OCI-LY1 (cell line): ENCODE measurements at regions not wholly inside any gene's neighbourhood (a gene's known extent, or its start where the extent isn't known, plus 50 kb on each side); places are given as distances from the start of the nearest gene placed in this dataset.

Source experiments
- H2AFZ ChIP-seq: fragments of 200-600 bp; sonication (generic), shearing (Covaris generic); 2 replicates; pipeline ENCODE4 v1.6.0; 2014; ENCODE audit warnings: antibody characterized with exemption, mild to moderate bottlenecking, low read length
- H3F3A ChIP-seq: fragments of 200-600 bp; sonication (generic), shearing (Covaris generic); 2 replicates; pipeline ENCODE4 v1.6.0; 2014; ENCODE audit warnings: mild to moderate bottlenecking, antibody characterized with exemption, low read length, moderate library complexity; ENCODE audit not compliant: insufficient read depth
- H3K27ac ChIP-seq: fragments of 200-600 bp; sonication (generic); 2 replicates; pipeline ENCODE4 v1.5.1; 2014; ENCODE audit warnings: low read length, mixed run types, mild to moderate bottlenecking, low read depth; ENCODE audit not compliant: poor library complexity, severe bottlenecking
- H3K27me3 ChIP-seq: fragments of 200-600 bp; sonication (generic); 2 replicates; pipeline ENCODE4 v1.6.0; 2014; ENCODE audit warnings: antibody characterized with exemption, mild to moderate bottlenecking, low read length, moderate library complexity; ENCODE audit not compliant: insufficient read depth
- H3K36me3 ChIP-seq: fragments of 200-600 bp; sonication (generic); 2 replicates; pipeline ENCODE4 v1.6.1; 2014; ENCODE audit warnings: mild to moderate bottlenecking, antibody characterized with exemption, low read length, moderate library complexity, mixed read lengths; ENCODE audit not compliant: insufficient read depth
- H3K4me1 ChIP-seq: fragments of 200-600 bp; sonication (generic); 2 replicates; pipeline ENCODE4 v1.5.1; 2014; ENCODE audit warnings: mild to moderate bottlenecking, low read length, moderate library complexity; ENCODE audit not compliant: insufficient read depth, severe bottlenecking
- H3K4me2 ChIP-seq: fragments of 200-600 bp; sonication (generic), shearing (Covaris generic); 2 replicates; pipeline ENCODE4 v1.6.1; 2014; ENCODE audit warnings: low read length
- H3K4me3 ChIP-seq: fragments of 200-600 bp; sonication (generic); 2 replicates; pipeline ENCODE4 v1.5.1; 2014; ENCODE audit warnings: low read length, low read depth, mild to moderate bottlenecking, mixed read lengths; ENCODE audit not compliant: poor library complexity, severe bottlenecking
- H3K79me2 ChIP-seq: fragments of 200-600 bp; shearing (Covaris generic); 2 replicates; pipeline ENCODE4 v1.6.1; 2016; ENCODE audit warnings: mixed run types, low read length, mixed read lengths; ENCODE audit not compliant: insufficient read depth
- H3K9ac ChIP-seq: fragments of 200-600 bp; sonication (generic), shearing (Covaris generic); 2 replicates; pipeline ENCODE4 v1.6.1; 2014; ENCODE audit warnings: mild to moderate bottlenecking, low read length, mixed read lengths
- H3K9me2 ChIP-seq: fragments of 200-600 bp; sonication (generic), shearing (Covaris generic); 2 replicates; pipeline ENCODE4 v1.6.1; 2014; ENCODE audit warnings: low read depth, mild to moderate bottlenecking, low read length, mixed read lengths
- H3K9me3 ChIP-seq: fragments of 200-600 bp; shearing (Covaris generic); 2 replicates; pipeline ENCODE4 v1.6.1; 2014; ENCODE audit warnings: low read length, mixed read lengths
- H4K20me1 ChIP-seq: fragments of 200-600 bp; sonication (generic), shearing (Covaris generic); 2 replicates; pipeline ENCODE4 v1.6.0; 2016; ENCODE audit warnings: mild to moderate bottlenecking, low read length; ENCODE audit not compliant: insufficient read depth
- CTCF ChIP-seq: fragments of 200-600 bp; sonication (generic), shearing (Covaris generic); IDR thresholded peaks from 2 replicates; pipeline ENCODE4 v1.5.1; 2017; ENCODE audit warnings: mild to moderate bottlenecking, antibody characterized with exemption, low read length, moderate library complexity, mixed read lengths
- EZH2 ChIP-seq: fragments of 200-600 bp; sonication (generic), shearing (Covaris generic); IDR thresholded peaks from 2 replicates; pipeline ENCODE4 v1.8.0; 2017; ENCODE audit warnings: borderline replicate concordance, mixed run types, mild to moderate bottlenecking, antibody characterized with exemption, low read length, moderate library complexity, mixed read lengths

- H3K27ac ChIP-seq = no peak overlapping the region
- H3K9me2 ChIP-seq = no peaks in the 10 kb centered on the region
- no peak overlapping the region for H3K4me3 ChIP-seq
- no peaks in the 10 kb centered on the region for H3K36me3 ChIP-seq
- no peaks in the 10 kb centered on the region for H3K4me1 ChIP-seq
- TF ChIP-seq CTCF (no peak), EZH2 (no peak)
- no peaks in the 10 kb centered on the region for H3F3A ChIP-seq
- no peak overlapping the region for H3K9ac ChIP-seq
- H3K9me3 ChIP-seq = peaks cover 6% of the 10 kb centered on the region; the same call in 1 of the 2 replicates
- no peak overlapping the region for H3K4me2 ChIP-seq
- H4K20me1 ChIP-seq = no peaks in the 10 kb centered on the region
- no peak overlapping the region for H2AFZ ChIP-seq
- no peaks in the 10 kb centered on the region for H3K79me2 ChIP-seq
- H3K27me3 ChIP-seq = no peaks in the 10 kb centered on the region
Observed at GRCh38 chr10:21056461-21056860, 159.3 kb upstream of the NEBL start.

GRCh38 chr10:21055339-21056135 is 158.4 kb upstream of the NEBL start:
- Histone ChIP-seq H3K27me3 (no peaks in the 10 kb centered on the region; the same call in 1 of the 2 replicates), H3K79me2 (no peaks in the 10 kb centered on the region), H2AFZ (no peak overlapping the region), H3K9ac (no peak overlapping the region), H3K27ac (no peak overlapping the region), H3K4me1 (no peaks in the 10 kb centered on the region), H3K9me2 (no peaks in the 10 kb centered on the region), H3K9me3 (peaks cover 6% of the 10 kb centered on the region; the same call in 1 of the 2 replicates), H3K4me2 (no peak overlapping the region), H3K36me3 (no peaks in the 10 kb centered on the region), H3F3A (no peaks in the 10 kb centered on the region), H4K20me1 (no peaks in the 10 kb centered on the region), H3K4me3 (no peak overlapping the region)
- TF ChIP-seq EZH2 (no peak), CTCF (no peak)

GRCh38 chr10:21053953-21054690 is 157.0 kb upstream of the NEBL start:
- TF ChIP-seq CTCF (no peak), EZH2 (no peak)
- no peak overlapping the region for H3K4me3 ChIP-seq
- no peak overlapping the region for H3K9ac ChIP-seq
- H3K4me1 ChIP-seq = no peaks in the 10 kb centered on the region
- no peak overlapping the region for H2AFZ ChIP-seq
- H3K36me3 ChIP-seq = no peaks in the 10 kb centered on the region
- H3K9me2 ChIP-seq = no peaks in the 10 kb centered on the region
- no peak overlapping the region for H3K4me2 ChIP-seq
- no peak overlapping the region for H3K27ac ChIP-seq
- no peaks in the 10 kb centered on the region for H4K20me1 ChIP-seq
- no peaks in the 10 kb centered on the region for H3K79me2 ChIP-seq
- peaks cover 4% of the 10 kb centered on the region; the same call in 1 of the 2 replicates for H3K9me3 ChIP-seq
- no peaks in the 10 kb centered on the region; the same call in 1 of the 2 replicates for H3K27me3 ChIP-seq
- no peaks in the 10 kb centered on the region for H3F3A ChIP-seq
